H7 (cell line): ENCODE measurements at regions not wholly inside any gene's neighbourhood (a gene's known extent, or its start where the extent isn't known, plus 50 kb on each side); places are given as distances from the start of the nearest gene placed in this dataset.

Experiments used
- DNase-seq: peaks from one replicate; pipeline ENCODE4 v3.0.0; 2012
- H3K27me3 ChIP-seq: 2 replicates; pipeline ENCODE4 v1.6.0; 2011; ENCODE audit warnings: mild to moderate bottlenecking, low read length; ENCODE audit not compliant: control insufficient read depth, insufficient read depth
- H3K36me3 ChIP-seq: replicated peaks from 2 replicates; pipeline ENCODE4 v1.5.1; 2011; ENCODE audit warnings: low read length; ENCODE audit not compliant: control insufficient read depth, insufficient read depth
- H3K4me3 ChIP-seq: 2 replicates; pipeline ENCODE4 v1.5.1; 2011; ENCODE audit warnings: low read depth, mild to moderate bottlenecking, control low read depth, low read length, moderate library complexity; ENCODE audit not compliant: insufficient read depth

DNA sequence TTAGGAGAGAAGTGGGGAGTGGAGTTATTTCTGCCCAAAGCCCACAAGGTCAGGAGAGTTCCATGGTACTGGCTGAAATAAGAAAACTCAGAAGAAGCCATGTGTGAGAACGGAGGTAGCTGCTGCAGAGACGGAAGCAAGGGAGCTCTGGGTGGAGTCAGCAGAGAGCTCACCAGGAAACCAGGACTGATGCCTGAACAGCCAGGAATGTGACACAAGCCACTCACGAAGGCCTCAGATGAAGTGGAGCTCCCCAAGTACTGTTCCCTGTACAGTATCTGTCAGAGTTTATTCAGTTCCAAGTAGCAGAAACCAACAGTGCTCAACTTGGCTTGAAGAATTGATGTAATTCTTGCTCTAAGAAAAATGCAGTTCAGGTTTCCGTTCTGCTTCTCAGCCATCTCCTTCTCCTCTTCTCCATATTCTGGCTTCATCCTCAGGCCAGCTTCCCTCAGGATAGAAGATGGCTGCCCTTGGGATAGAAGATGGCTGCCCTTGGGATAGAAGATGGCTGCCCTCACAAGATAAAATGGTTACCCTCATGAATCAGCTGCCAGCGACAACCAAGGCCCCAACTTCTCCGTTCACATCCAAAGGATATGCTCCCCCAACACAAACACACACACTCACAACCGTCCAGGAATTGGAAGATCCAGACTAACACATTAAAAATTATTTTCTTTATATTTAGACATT, 117.4 kb upstream of the SH3BP4 start:
- H3K4me3 ChIP-seq = no peak overlapping the region
- DNase-seq = no peak
- no peaks in the 10 kb centered on the region for H3K36me3 ChIP-seq
- no peaks in the 10 kb centered on the region for H3K27me3 ChIP-seq

DNA sequence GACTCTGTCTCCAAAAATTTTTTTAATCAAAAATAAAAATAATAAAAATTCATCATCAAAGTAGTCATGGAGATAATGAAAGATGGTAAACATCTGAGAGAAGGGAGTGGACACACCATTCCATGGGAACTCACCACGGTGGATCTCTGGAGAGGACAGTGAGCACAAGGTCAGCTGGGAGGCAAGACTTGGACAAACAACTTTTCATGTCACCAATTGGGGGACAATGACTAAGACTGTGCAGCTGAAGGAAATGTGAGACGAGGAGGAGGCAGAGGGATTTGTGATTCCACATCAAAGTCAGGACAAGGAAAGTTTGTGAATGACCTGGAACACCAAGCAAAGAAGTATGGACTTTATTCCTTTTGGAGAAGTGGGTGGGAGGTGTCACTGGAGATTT, 121.0 kb upstream of the SH3BP4 start:
- H3K4me3 ChIP-seq = no peak overlapping the region
- no peak for DNase-seq

DNA sequence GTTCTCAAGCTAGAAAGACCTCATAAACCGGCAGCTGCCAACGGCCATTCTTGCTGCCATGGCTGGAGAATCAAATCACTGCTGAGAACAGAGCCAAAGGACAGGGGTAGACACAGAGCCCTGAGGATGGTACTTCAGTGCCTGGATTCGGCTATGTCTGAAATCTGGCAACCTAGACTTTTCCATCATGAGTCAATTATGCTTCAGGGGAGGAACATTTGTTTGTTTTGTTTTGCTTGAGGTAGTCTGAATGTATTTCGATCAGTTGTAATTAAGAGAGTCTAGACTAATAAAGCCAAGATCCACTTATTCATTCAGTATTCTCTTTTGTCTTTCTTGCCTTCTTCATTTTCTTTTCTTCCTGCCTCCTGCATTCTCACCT, 122.8 kb upstream of the SH3BP4 start:
- Histone ChIP-seq H3K4me3 (no peak overlapping the region), H3K27me3 (no peaks in the 10 kb centered on the region), H3K36me3 (no peaks in the 10 kb centered on the region)
- DNase-seq = no peak

More for the DNA sequence above, 121.0 kb upstream of the SH3BP4 start:
- no peaks in the 10 kb centered on the region for H3K27me3 ChIP-seq
- no peaks in the 10 kb centered on the region for H3K36me3 ChIP-seq

DNA sequence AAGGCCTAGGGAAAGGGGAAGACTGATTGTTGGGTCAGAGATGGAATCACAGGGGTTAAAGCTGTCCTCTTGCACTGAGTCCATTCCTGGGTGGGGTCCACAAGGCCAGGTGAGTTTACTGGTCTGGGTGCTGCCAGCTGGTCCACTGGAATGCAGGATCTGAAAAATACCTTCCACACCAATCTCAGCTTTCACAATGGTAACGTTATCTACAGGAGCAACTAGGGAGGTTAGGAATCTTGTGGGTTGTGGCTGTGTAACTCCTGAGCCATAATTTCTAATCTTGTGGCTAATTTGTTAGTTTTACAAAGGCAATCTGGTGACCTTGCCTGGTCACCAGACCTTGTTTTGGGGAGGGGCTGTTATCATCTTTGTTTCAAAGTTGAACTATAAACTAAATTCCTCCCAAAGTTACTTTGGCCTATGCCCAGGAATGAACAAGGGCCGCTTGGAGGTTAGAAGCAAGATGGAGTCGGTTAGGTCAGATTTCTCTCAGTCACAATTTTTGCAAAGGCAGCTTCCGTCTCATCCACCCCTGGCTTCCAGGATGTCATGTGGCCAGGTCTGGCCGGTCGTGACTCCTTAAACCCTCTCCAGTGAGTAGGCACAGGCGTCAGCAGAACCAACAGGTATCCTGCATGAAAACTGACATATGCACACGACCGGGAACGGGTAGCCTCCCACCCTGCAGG, 123.3 kb upstream of the SH3BP4 start:
- no peak for DNase-seq
- H3K27me3 ChIP-seq = no peaks in the 10 kb centered on the region
- no peak overlapping the region for H3K4me3 ChIP-seq
- H3K36me3 ChIP-seq = no peaks in the 10 kb centered on the region

GRCh38 chr2:234827096-234827860, 124.5 kb upstream of the SH3BP4 start:
- Histone ChIP-seq H3K4me3 (no peak overlapping the region), H3K27me3 (no peaks in the 10 kb centered on the region), H3K36me3 (no peaks in the 10 kb centered on the region)
- no peak for DNase-seq

- H3K27me3 ChIP-seq = no peaks in the 10 kb centered on the region
- H3K36me3 ChIP-seq = no peaks in the 10 kb centered on the region
- DNase-seq = no peak
- H3K4me3 ChIP-seq = no peak overlapping the region
These were observed 125.1 kb upstream of the SH3BP4 start for GRCh38 chr2:234826681-234827080.

DNA sequence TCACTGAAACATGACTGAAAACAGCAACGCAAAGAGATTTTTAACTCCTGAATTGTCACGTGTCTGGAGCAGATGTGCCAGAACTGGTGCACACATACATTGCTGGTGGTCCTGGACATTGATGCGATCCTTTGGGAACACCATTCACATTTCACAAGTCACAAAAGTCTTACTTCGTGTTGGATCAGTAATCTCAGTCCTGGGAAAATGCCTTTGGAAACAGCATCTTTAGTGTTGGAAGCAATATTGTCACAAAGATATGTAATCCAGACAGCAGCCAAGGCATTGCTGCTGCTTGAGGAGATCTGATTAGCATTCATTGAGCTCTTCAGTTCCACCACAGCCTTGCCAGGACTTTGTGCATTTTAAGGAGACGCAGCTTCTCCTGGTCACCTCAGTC, 126.2 kb upstream of the SH3BP4 start:
- H3K4me3 ChIP-seq = no peak overlapping the region
- H3K27me3 ChIP-seq = no peaks in the 10 kb centered on the region
- H3K36me3 ChIP-seq = no peaks in the 10 kb centered on the region
- no peak for DNase-seq

GRCh38 chr2:234823877-234824376, 127.9 kb upstream of the SH3BP4 start:
- Histone ChIP-seq H3K4me3 (no peak overlapping the region), H3K27me3 (no peaks in the 10 kb centered on the region), H3K36me3 (no peaks in the 10 kb centered on the region)
- no peak for DNase-seq

GRCh38 chr2:234823196-234823876, 128.5 kb upstream of the SH3BP4 start:
- Histone ChIP-seq H3K36me3 (no peaks in the 10 kb centered on the region), H3K4me3 (no peak overlapping the region), H3K27me3 (no peaks in the 10 kb centered on the region)
- no peak for DNase-seq

- H3K36me3 ChIP-seq = no peaks in the 10 kb centered on the region
- no peak for DNase-seq
These were observed 129.8 kb upstream of the SH3BP4 start for GRCh38 chr2:234821946-234822475.

DNA sequence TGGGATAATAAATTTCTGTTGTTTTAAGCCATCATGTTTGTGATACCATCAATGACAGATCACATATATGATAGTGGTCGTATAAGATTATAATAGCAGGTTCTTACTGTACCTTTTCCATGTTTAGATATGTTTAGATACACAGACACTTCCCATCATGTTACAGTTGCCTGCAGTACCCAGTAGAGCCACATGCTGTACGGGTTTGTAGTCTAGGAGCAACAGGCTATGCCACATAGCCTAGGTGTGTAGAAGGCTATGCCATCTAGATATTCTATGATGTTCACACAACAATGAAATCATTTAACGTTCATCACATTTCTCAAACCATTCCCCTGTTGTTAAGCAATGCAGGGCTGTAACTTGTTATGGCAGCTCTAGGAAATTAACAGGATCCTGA, 132.9 kb upstream of the SH3BP4 start:
- Histone ChIP-seq H3K36me3 (no peaks in the 10 kb centered on the region), H3K27me3 (no peaks in the 10 kb centered on the region), H3K4me3 (no peak overlapping the region)
- DNase-seq = no peak

More at GRCh38 chr2:234821946-234822475, 129.8 kb upstream of the SH3BP4 start:
- Histone ChIP-seq H3K4me3 (no peak overlapping the region), H3K27me3 (no peaks in the 10 kb centered on the region)

DNA sequence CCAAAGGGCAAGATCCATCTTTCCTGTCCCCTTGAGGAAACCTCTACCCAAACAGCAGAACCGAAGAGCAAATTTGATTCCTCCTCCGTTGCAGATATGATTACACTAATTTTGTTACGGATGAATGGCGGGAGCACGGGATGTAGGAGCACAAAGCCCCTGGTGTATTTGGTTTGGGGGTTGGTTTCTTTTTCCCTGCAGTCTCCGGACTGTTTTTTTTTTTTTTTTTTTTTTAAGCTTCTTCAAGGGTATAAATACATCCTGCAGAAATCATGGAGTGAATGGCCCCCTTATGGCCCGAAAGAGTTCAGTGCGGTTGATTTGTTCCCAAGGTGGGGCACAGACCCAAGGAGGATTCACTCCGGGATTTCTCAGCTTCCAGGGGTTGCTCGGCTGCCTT, 135.3 kb upstream of the SH3BP4 start:
- Histone ChIP-seq H3K4me3 (no peak overlapping the region), H3K27me3 (no peaks in the 10 kb centered on the region), H3K36me3 (no peaks in the 10 kb centered on the region)
- DNase-seq = no peak

DNA sequence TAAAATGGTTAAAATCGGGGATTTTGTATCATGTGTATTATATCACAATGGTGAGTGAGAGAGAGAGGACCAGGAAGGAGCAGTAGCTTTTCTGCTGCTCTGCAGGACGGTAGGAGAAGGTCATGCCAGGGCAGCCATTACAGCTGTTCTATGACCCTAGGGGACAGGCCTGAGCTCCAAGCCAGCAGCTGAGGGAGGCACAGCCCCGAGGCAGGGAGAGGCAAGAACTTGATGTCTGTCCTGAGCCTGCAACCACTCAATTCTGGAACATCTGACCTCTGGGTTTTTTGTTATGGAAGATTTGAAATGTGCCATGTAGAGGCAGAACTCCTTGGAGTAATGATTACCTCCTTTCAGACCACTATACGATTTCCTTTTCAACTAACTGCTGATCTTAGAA, 135.8 kb upstream of the SH3BP4 start:
- no peaks in the 10 kb centered on the region for H3K36me3 ChIP-seq
- DNase-seq = no peak
- no peak overlapping the region for H3K4me3 ChIP-seq
- H3K27me3 ChIP-seq = no peaks in the 10 kb centered on the region

DNA sequence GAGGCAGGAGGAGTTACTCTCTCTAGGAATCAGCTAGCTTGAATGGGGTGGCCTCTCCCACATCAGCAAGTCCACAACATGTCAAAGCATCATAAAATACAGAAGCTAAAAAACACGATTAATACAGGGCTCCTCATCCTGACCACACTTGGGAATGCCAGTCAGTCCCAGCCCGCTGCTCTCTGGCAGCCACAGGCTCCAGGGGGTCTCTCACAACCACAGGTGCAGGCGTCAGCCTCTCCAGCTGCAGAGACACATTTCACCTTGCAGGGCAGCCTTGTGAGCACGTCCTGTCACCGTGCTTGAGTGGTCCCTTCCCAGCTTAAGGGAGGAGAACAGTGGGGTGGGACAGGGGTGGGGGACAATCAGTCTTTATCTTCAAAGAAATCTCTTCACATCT, 137.4 kb upstream of the SH3BP4 start:
- H3K4me3 ChIP-seq = no peak overlapping the region
- H3K27me3 ChIP-seq = no peaks in the 10 kb centered on the region
- no peaks in the 10 kb centered on the region for H3K36me3 ChIP-seq
- DNase-seq = no peak
